ENCODE measurements at regions not wholly inside any gene's neighbourhood (a gene's known extent, or its start where the extent isn't known, plus 50 kb on each side); places are given as distances from the start of the nearest gene placed in this dataset.

- H3K9ac ChIP-seq (ENCODE audit: low read depth in 1 of 2, low read length in 2 of 2), result no peak overlapping the region
- TF ChIP-seq SP1 (IDR thresholded peaks at IDR 0.05) (no peak), GABPA (IDR thresholded peaks at IDR 0.05 in 1 of 2, conservative IDR thresholded peaks at IDR 0.05 in 1 of 2) (no peak), YY1 (IDR thresholded peaks at IDR 0.05) (no peak), CTCF (IDR thresholded peaks at IDR 0.05; ENCODE audit: low read depth, low read length, missing input control) (no peak), JUND (IDR thresholded peaks at IDR 0.05) (no peak), RAD21 (IDR thresholded peaks at IDR 0.05) (no peak), EGR1 (IDR thresholded peaks at IDR 0.05; ENCODE audit: low read depth in 2 of 2) (no peak), TAF1 (conservative IDR thresholded peaks at IDR 0.05) (no peak), MAX (IDR thresholded peaks at IDR 0.05) (no peak), NR2F2 (IDR thresholded peaks at IDR 0.05) (no peak), HNF4G (IDR thresholded peaks at IDR 0.05) (no peak), HNF4A (conservative IDR thresholded peaks at IDR 0.05) (no peak), FOXA1 (IDR thresholded peaks at IDR 0.05) (no peak)
- TF ChIP-seq, protein P1, sequence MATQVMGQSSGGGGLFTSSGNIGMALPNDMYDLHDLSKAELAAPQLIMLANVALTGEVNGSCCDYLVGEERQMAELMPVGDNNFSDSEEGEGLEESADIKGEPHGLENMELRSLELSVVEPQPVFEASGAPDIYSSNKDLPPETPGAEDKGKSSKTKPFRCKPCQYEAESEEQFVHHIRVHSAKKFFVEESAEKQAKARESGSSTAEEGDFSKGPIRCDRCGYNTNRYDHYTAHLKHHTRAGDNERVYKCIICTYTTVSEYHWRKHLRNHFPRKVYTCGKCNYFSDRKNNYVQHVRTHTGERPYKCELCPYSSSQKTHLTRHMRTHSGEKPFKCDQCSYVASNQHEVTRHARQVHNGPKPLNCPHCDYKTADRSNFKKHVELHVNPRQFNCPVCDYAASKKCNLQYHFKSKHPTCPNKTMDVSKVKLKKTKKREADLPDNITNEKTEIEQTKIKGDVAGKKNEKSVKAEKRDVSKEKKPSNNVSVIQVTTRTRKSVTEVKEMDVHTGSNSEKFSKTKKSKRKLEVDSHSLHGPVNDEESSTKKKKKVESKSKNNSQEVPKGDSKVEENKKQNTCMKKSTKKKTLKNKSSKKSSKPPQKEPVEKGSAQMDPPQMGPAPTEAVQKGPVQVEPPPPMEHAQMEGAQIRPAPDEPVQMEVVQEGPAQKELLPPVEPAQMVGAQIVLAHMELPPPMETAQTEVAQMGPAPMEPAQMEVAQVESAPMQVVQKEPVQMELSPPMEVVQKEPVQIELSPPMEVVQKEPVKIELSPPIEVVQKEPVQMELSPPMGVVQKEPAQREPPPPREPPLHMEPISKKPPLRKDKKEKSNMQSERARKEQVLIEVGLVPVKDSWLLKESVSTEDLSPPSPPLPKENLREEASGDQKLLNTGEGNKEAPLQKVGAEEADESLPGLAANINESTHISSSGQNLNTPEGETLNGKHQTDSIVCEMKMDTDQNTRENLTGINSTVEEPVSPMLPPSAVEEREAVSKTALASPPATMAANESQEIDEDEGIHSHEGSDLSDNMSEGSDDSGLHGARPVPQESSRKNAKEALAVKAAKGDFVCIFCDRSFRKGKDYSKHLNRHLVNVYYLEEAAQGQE (IDR thresholded peaks at IDR 0.05), result no peak
- TF ChIP-seq, protein P2, sequence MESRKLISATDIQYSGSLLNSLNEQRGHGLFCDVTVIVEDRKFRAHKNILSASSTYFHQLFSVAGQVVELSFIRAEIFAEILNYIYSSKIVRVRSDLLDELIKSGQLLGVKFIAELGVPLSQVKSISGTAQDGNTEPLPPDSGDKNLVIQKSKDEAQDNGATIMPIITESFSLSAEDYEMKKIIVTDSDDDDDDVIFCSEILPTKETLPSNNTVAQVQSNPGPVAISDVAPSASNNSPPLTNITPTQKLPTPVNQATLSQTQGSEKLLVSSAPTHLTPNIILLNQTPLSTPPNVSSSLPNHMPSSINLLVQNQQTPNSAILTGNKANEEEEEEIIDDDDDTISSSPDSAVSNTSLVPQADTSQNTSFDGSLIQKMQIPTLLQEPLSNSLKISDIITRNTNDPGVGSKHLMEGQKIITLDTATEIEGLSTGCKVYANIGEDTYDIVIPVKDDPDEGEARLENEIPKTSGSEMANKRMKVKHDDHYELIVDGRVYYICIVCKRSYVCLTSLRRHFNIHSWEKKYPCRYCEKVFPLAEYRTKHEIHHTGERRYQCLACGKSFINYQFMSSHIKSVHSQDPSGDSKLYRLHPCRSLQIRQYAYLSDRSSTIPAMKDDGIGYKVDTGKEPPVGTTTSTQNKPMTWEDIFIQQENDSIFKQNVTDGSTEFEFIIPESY (IDR thresholded peaks at IDR 0.05), result no peak
- TF ChIP-seq, protein P3, sequence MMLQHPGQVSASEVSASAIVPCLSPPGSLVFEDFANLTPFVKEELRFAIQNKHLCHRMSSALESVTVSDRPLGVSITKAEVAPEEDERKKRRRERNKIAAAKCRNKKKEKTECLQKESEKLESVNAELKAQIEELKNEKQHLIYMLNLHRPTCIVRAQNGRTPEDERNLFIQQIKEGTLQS (IDR thresholded peaks at IDR 0.05), result no peak
- DNase-seq (ENCODE audit: low spot score), result no peak
Observed at GRCh38 chr5:20294696-20295095, 306.7 kb upstream of the CDH18 start.

GRCh38 chr5:20291766-20292165 lies 303.8 kb upstream of the CDH18 start:
- 64% methylated on average over 3 of the region's 3 CpGs for WGBS
- peaks cover 0 to 2% (median under 1%) of the 10 kb centered on the region in 4 donors for H3K27me3 ChIP-seq (ENCODE audit: control insufficient read depth in 4 of 4, insufficient read depth in 4 of 4, low read length in 3 of 4)

More at GRCh38 chr5:20294696-20295095, 306.7 kb upstream of the CDH18 start:
- Histone ChIP-seq H3K27me3 (ENCODE audit: control insufficient read depth in 4 of 4, insufficient read depth in 4 of 4, low read length in 3 of 4) (peaks cover 0 to 2% (median 0%) of the 10 kb centered on the region in 4 donors), H3K27ac (ENCODE audit: low read depth in 1 of 2, low read length in 2 of 2) (no peak overlapping the region), H3K9me3 (ENCODE audit: control insufficient read depth in 4 of 4, low read length in 3 of 4) (no peaks in the 10 kb centered on the region), H3K4me1 (ENCODE audit: control insufficient read depth in 4 of 4, insufficient read depth in 4 of 4, low read length in 3 of 4) (no peaks in the 10 kb centered on the region), H3K4me3 (ENCODE audit: low read depth in 1 of 3, low read length in 3 of 3) (no peak overlapping the region), H3K36me3 (ENCODE audit: control insufficient read depth in 4 of 4, insufficient read depth in 3 of 4, low read depth in 1 of 4, low read length in 3 of 4) (no peaks in the 10 kb centered on the region)

More at GRCh38 chr5:20291766-20292165, 303.8 kb upstream of the CDH18 start:
- no peak overlapping the region for H3K4me3 ChIP-seq (ENCODE audit: low read depth in 1 of 3, low read length in 3 of 3)
- H3K36me3 ChIP-seq (ENCODE audit: control insufficient read depth in 4 of 4, insufficient read depth in 3 of 4, low read depth in 1 of 4, low read length in 3 of 4), result no peaks in the 10 kb centered on the region
- DNase-seq (ENCODE audit: low spot score), result no peak
- no peaks in the 10 kb centered on the region for H3K4me1 ChIP-seq (ENCODE audit: control insufficient read depth in 4 of 4, insufficient read depth in 4 of 4, low read length in 3 of 4)
- TF ChIP-seq, protein P3 (IDR thresholded peaks at IDR 0.05), result no peak
- TF ChIP-seq CTCF (IDR thresholded peaks at IDR 0.05; ENCODE audit: low read depth, low read length, missing input control) (no peak), HNF4A (conservative IDR thresholded peaks at IDR 0.05) (no peak), YY1 (IDR thresholded peaks at IDR 0.05) (no peak), RAD21 (IDR thresholded peaks at IDR 0.05) (no peak), SP1 (IDR thresholded peaks at IDR 0.05) (no peak), HNF4G (IDR thresholded peaks at IDR 0.05) (no peak), NR2F2 (IDR thresholded peaks at IDR 0.05) (no peak), FOXA2 (IDR thresholded peaks at IDR 0.05) (no peak), RXRA (IDR thresholded peaks at IDR 0.05) (no peak)
- no peak overlapping the region for H3K27ac ChIP-seq (ENCODE audit: low read depth in 1 of 2, low read length in 2 of 2)
- no peak overlapping the region for H3K9ac ChIP-seq (ENCODE audit: low read depth in 1 of 2, low read length in 2 of 2)
- no peaks in the 10 kb centered on the region for H3K9me3 ChIP-seq (ENCODE audit: control insufficient read depth in 4 of 4, low read length in 3 of 4)
